Liver (tissue), 8 donors: ENCODE measurements at regions not wholly inside any gene's neighbourhood (a gene's known extent, or its start where the extent isn't known, plus 50 kb on each side); places are given as distances from the start of the nearest gene placed in this dataset.

Experiments used
- DNase-seq: peaks from one replicate; pipeline ENCODE4 v3.0.0-alpha.2; 2017; ENCODE audit warnings: low spot score
- H3K27ac ChIP-seq, 2 donors: one replicate each; pipeline ENCODE4 v1.7.0; 2013; ENCODE audit warnings: inconsistent platforms in 2 of 2, low read length in 2 of 2, control low read depth in 1 of 2, low read depth in 1 of 2, mild to moderate bottlenecking in 1 of 2
- H3K27me3 ChIP-seq, 4 donors: one replicate each; pipeline versions ENCODE4 v1.6.1 to v1.7.0; 2013; ENCODE audit warnings: low read length in 3 of 4, inconsistent platforms in 1 of 4, mild to moderate bottlenecking in 1 of 4, moderate library complexity in 1 of 4; ENCODE audit not compliant: control insufficient read depth in 4 of 4, insufficient read depth in 4 of 4
- H3K36me3 ChIP-seq, 4 donors: one replicate each; pipeline versions ENCODE4 v1.6.1 to v1.7.0; 2013; ENCODE audit warnings: low read length in 3 of 4, mild to moderate bottlenecking in 3 of 4, low read depth in 1 of 4, moderate library complexity in 1 of 4; ENCODE audit not compliant: control insufficient read depth in 4 of 4, insufficient read depth in 3 of 4
- H3K4me1 ChIP-seq, 4 donors: one replicate each; pipeline versions ENCODE4 v1.6.1 to v1.7.0; 2013; ENCODE audit warnings: low read length in 3 of 4, mild to moderate bottlenecking in 3 of 4, moderate library complexity in 1 of 4; ENCODE audit not compliant: control insufficient read depth in 4 of 4, insufficient read depth in 4 of 4
- H3K4me3 ChIP-seq, 3 donors: one replicate each; pipeline versions ENCODE4 v1.6.1 to v1.7.0; 2013; ENCODE audit warnings: low read length in 3 of 3, control low read depth in 1 of 3, low read depth in 1 of 3, mild to moderate bottlenecking in 1 of 3
- H3K9ac ChIP-seq, 2 donors: one replicate each; pipeline ENCODE4 v1.7.0; 2013; ENCODE audit warnings: low read length in 2 of 2, mild to moderate bottlenecking in 2 of 2, moderate library complexity in 2 of 2, control low read depth in 1 of 2, low read depth in 1 of 2
- H3K9me3 ChIP-seq, 4 donors: one replicate each; pipeline versions ENCODE4 v1.6.1 to v1.7.0; 2013; ENCODE audit warnings: low read length in 3 of 4; ENCODE audit not compliant: control insufficient read depth in 4 of 4
- EGR1 ChIP-seq, 2 donors: IDR thresholded peaks; 2 replicates each; pipeline ENCODE4 v1.6.1; 2016 to 2018; ENCODE audit warnings: antibody characterized with exemption in 2 of 2, low read depth in 2 of 2
- FOXA1 ChIP-seq: IDR thresholded peaks from 2 replicates; pipeline ENCODE4 v1.6.1; 2016; ENCODE audit warnings: antibody characterized with exemption
- FOXA2 ChIP-seq: IDR thresholded peaks from 2 replicates; pipeline ENCODE4 v1.6.1; 2016; ENCODE audit warnings: antibody characterized with exemption
- GABPA ChIP-seq, 2 donors: IDR thresholded peaks in 1 of 2; conservative IDR thresholded peaks in 1 of 2; 2 replicates each; pipeline ENCODE4 v1.6.1; 2016; ENCODE audit warnings: antibody characterized with exemption in 2 of 2, mild to moderate bottlenecking in 1 of 2, moderate library complexity in 1 of 2
- HNF4G ChIP-seq: IDR thresholded peaks from 2 replicates; pipeline ENCODE4 v1.6.1; 2016; ENCODE audit warnings: antibody characterized with exemption
- JUND ChIP-seq, 2 donors: IDR thresholded peaks; 2 replicates each; pipeline ENCODE4 v1.6.1; 2016; ENCODE audit warnings: antibody characterized with exemption in 2 of 2
- NR2F2 ChIP-seq: IDR thresholded peaks from 2 replicates; pipeline ENCODE4 v1.6.1; 2016; ENCODE audit warnings: antibody characterized with exemption
- RAD21 ChIP-seq, 2 donors: IDR thresholded peaks; 2 replicates each; pipeline ENCODE4 v1.6.1; 2016; ENCODE audit warnings: antibody characterized with exemption in 2 of 2, mild to moderate bottlenecking in 2 of 2
- RXRA ChIP-seq, 2 donors: IDR thresholded peaks; 2 replicates each; pipeline ENCODE4 v1.6.1; 2017 to 2018; ENCODE audit warnings: antibody characterized with exemption in 2 of 2, mild to moderate bottlenecking in 1 of 2
- SP1 ChIP-seq: IDR thresholded peaks from 2 replicates; pipeline ENCODE4 v1.6.1; 2018; ENCODE audit warnings: antibody characterized with exemption, mild to moderate bottlenecking
- TAF1 ChIP-seq: conservative IDR thresholded peaks from 2 replicates; pipeline ENCODE4 v1.6.1; 2016; ENCODE audit warnings: antibody characterized with exemption, mild to moderate bottlenecking
- YY1 ChIP-seq: IDR thresholded peaks from 2 replicates; pipeline ENCODE4 v1.6.1; 2016; ENCODE audit warnings: antibody characterized with exemption, mild to moderate bottlenecking
- WGBS: extraction: QIAGEN DNeasy Blood & Tissue Kit; methylation state at CpG from one replicate; pipeline ENCODE4 v1.1.7; 2013; 5-methylcytosine and 5-hydroxymethylcytosine counted together
- TF ChIP-seq, protein P1 (sequence below): IDR thresholded peaks from 2 replicates; pipeline ENCODE4 v1.6.1; 2016; ENCODE audit warnings: antibody characterized with exemption, mild to moderate bottlenecking
- TF ChIP-seq, protein P2 (sequence below): IDR thresholded peaks from 2 replicates; pipeline ENCODE4 v1.6.1; 2016; ENCODE audit warnings: antibody characterized with exemption
- TF ChIP-seq, protein P3 (sequence below): IDR thresholded peaks from 2 replicates; pipeline ENCODE4 v1.6.1; 2016; ENCODE audit warnings: antibody characterized with exemption
- TF ChIP-seq, protein P4 (sequence below): fragments of 150-350 bp; IDR thresholded peaks from 2 replicates; pipeline ENCODE4 v1.5.1; 2017; ENCODE audit warnings: improper control_type of control experiment, low read depth, low read length; ENCODE audit not compliant: missing input control
- TF ChIP-seq, protein P5 (sequence below): IDR thresholded peaks from 2 replicates; pipeline ENCODE4 v1.6.1; 2016; ENCODE audit warnings: antibody characterized with exemption
- donor health status: healthy.
- donor health status: healthy.
- donor health status: healthy.
- donor health status: healthy.
- donor health status: healthy.

DNA sequence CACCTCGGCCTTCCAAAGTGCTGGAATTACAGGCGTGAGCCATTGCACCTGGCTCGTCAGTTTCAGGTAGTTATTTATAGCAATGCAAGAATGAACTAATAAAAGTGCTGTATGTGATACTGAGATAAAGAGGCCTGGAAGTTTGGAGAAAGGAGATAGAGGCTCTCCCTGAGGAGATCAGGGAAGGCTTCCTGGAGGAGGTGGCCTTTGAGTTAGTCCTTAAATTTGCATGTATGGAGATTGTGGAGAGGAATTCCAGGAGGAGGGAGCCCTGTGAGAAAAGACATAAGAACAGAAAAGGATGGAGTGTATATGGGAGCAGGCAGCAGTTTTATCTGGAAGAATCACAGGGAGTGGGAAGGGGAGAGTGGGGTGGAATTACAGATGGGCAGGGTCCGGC is 276.6 kb upstream of the EEF2KMT start (continued):
- TF ChIP-seq HNF4G (no peak), RXRA (IDR thresholded peaks at IDR 0.05) (no peak), FOXA1 (no peak)

DNA sequence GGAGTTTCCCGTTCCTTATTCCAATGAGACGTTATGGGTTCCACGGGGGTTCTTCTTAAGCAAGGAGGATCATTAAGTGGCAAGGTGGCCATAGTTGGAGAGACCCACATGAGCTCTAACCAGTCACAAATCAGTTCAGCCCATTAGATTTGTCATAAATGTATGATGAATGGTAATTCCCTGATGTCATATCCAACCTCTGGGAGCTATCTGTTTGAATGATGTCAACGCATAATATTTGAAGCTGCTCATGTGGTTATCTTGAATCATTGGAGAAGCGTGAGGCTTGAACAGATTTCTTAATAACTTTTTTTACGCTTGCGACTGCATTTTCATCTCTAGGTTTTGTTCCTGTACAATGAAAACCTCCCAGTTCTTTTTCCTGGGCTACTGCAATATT is 270.4 kb upstream of the EEF2KMT start:
- no peak for DNase-seq
- H3K36me3 ChIP-seq: no peaks in the 10 kb centered on the region
- TF ChIP-seq JUND (IDR thresholded peaks at IDR 0.05) (no peak), FOXA2 (no peak), RAD21 (IDR thresholded peaks at IDR 0.05) (no peak), GABPA (IDR thresholded peaks at IDR 0.05 in 1 of 2, conservative IDR thresholded peaks at IDR 0.05 in 1 of 2) (no peak), HNF4G (no peak), YY1 (no peak), TAF1 (no peak)
- TF ChIP-seq, protein P1, sequence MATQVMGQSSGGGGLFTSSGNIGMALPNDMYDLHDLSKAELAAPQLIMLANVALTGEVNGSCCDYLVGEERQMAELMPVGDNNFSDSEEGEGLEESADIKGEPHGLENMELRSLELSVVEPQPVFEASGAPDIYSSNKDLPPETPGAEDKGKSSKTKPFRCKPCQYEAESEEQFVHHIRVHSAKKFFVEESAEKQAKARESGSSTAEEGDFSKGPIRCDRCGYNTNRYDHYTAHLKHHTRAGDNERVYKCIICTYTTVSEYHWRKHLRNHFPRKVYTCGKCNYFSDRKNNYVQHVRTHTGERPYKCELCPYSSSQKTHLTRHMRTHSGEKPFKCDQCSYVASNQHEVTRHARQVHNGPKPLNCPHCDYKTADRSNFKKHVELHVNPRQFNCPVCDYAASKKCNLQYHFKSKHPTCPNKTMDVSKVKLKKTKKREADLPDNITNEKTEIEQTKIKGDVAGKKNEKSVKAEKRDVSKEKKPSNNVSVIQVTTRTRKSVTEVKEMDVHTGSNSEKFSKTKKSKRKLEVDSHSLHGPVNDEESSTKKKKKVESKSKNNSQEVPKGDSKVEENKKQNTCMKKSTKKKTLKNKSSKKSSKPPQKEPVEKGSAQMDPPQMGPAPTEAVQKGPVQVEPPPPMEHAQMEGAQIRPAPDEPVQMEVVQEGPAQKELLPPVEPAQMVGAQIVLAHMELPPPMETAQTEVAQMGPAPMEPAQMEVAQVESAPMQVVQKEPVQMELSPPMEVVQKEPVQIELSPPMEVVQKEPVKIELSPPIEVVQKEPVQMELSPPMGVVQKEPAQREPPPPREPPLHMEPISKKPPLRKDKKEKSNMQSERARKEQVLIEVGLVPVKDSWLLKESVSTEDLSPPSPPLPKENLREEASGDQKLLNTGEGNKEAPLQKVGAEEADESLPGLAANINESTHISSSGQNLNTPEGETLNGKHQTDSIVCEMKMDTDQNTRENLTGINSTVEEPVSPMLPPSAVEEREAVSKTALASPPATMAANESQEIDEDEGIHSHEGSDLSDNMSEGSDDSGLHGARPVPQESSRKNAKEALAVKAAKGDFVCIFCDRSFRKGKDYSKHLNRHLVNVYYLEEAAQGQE: no peak
- no peak overlapping the region for H3K27ac ChIP-seq
- no peak overlapping the region for H3K4me3 ChIP-seq
- no peaks in the 10 kb centered on the region for H3K9me3 ChIP-seq
- WGBS: 81% methylated on average over 7 of the region's 7 CpGs
- H3K27me3 ChIP-seq: peaks cover 0 to 4% (median 0%) of the 10 kb centered on the region in 4 donors
- no peak overlapping the region for H3K9ac ChIP-seq
- H3K4me1 ChIP-seq: no peaks in the 10 kb centered on the region

DNA sequence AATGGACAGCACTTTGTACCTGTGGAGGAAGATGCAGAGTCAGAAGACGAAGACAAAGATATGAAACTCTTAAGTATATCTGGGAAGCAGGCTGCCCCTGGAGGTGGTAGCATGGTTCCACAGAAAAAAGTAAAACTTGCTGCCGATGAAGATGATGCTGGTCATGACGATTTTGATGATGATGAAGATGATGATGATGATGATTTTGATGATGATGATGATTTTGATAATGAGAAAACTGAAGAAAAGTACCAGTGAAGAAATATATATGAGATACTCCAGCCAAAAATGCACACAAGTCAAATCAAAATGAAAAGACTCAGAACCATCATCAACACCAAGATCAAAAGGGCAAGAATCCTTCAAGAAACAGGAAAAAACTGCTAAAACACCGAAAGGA is 268.5 kb upstream of the EEF2KMT start:
- no peak overlapping the region for H3K4me3 ChIP-seq
- TF ChIP-seq, protein P2, sequence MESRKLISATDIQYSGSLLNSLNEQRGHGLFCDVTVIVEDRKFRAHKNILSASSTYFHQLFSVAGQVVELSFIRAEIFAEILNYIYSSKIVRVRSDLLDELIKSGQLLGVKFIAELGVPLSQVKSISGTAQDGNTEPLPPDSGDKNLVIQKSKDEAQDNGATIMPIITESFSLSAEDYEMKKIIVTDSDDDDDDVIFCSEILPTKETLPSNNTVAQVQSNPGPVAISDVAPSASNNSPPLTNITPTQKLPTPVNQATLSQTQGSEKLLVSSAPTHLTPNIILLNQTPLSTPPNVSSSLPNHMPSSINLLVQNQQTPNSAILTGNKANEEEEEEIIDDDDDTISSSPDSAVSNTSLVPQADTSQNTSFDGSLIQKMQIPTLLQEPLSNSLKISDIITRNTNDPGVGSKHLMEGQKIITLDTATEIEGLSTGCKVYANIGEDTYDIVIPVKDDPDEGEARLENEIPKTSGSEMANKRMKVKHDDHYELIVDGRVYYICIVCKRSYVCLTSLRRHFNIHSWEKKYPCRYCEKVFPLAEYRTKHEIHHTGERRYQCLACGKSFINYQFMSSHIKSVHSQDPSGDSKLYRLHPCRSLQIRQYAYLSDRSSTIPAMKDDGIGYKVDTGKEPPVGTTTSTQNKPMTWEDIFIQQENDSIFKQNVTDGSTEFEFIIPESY: no peak
- TF ChIP-seq EGR1 (IDR thresholded peaks at IDR 0.05; ENCODE audit: low read depth in 2 of 2) (no peak), NR2F2 (no peak), RAD21 (IDR thresholded peaks at IDR 0.05) (no peak), SP1 (no peak), HNF4G (no peak), TAF1 (no peak), FOXA1 (no peak)
- TF ChIP-seq, protein P3, sequence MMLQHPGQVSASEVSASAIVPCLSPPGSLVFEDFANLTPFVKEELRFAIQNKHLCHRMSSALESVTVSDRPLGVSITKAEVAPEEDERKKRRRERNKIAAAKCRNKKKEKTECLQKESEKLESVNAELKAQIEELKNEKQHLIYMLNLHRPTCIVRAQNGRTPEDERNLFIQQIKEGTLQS: no peak
- TF ChIP-seq, protein P1: no peak
- TF ChIP-seq, protein P4, sequence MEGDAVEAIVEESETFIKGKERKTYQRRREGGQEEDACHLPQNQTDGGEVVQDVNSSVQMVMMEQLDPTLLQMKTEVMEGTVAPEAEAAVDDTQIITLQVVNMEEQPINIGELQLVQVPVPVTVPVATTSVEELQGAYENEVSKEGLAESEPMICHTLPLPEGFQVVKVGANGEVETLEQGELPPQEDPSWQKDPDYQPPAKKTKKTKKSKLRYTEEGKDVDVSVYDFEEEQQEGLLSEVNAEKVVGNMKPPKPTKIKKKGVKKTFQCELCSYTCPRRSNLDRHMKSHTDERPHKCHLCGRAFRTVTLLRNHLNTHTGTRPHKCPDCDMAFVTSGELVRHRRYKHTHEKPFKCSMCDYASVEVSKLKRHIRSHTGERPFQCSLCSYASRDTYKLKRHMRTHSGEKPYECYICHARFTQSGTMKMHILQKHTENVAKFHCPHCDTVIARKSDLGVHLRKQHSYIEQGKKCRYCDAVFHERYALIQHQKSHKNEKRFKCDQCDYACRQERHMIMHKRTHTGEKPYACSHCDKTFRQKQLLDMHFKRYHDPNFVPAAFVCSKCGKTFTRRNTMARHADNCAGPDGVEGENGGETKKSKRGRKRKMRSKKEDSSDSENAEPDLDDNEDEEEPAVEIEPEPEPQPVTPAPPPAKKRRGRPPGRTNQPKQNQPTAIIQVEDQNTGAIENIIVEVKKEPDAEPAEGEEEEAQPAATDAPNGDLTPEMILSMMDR: no peak
- TF ChIP-seq, protein P5, sequence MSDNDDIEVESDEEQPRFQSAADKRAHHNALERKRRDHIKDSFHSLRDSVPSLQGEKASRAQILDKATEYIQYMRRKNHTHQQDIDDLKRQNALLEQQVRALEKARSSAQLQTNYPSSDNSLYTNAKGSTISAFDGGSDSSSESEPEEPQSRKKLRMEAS: no peak
- H3K36me3 ChIP-seq: no peaks in the 10 kb centered on the region
- no peak overlapping the region for H3K27ac ChIP-seq
- no peak for DNase-seq
- H3K4me1 ChIP-seq: no peaks in the 10 kb centered on the region
- no peaks in the 10 kb centered on the region for H3K9me3 ChIP-seq
- 56% methylated on average over 4 of the region's 4 CpGs for WGBS
- H3K27me3 ChIP-seq: peaks cover 0 to 4% (median 0%) of the 10 kb centered on the region in 4 donors
- H3K9ac ChIP-seq: no peak overlapping the region
